Aorta (tissue), 5 donors: ENCODE measurements at regions not wholly inside any gene's neighbourhood (a gene's known extent, or its start where the extent isn't known, plus 50 kb on each side); places are given as distances from the start of the nearest gene placed in this dataset.
"Not testable (repeated sequence)": the region's sequence is repeated elsewhere in the genome, so short reads cannot be mapped to it uniquely, and the experiment has no call there.

Source experiments
- ATAC-seq: fragments of 200-7000 bp; cut with Tn5 transposase; one replicate; pipeline ENCODE4 v1.9.1; 2022; ENCODE audit warnings: moderate library complexity; ENCODE audit not compliant: low FRiP score
- DNase-seq, 2 donors: peaks; one replicate each; pipeline ENCODE4 v3.0.0-alpha.2; 2020
- H3K27ac ChIP-seq, 2 donors: one replicate each; pipeline ENCODE4 v1.5.1; 2013; ENCODE audit warnings: low read length in 2 of 2, mild to moderate bottlenecking in 2 of 2, moderate library complexity in 2 of 2, control low read depth in 1 of 2, inconsistent platforms in 1 of 2, low read depth in 1 of 2
- H3K27me3 ChIP-seq, 2 donors: one replicate each; pipeline ENCODE4 v1.6.1; 2013; ENCODE audit warnings: control low read depth in 1 of 2, low read length in 1 of 2, mild to moderate bottlenecking in 1 of 2, moderate library complexity in 1 of 2; ENCODE audit not compliant: insufficient read depth in 2 of 2, control insufficient read depth in 1 of 2
- H3K36me3 ChIP-seq, 2 donors: one replicate each; pipeline ENCODE4 v1.6.1; 2013; ENCODE audit warnings: control low read depth in 1 of 2, low read length in 1 of 2, mild to moderate bottlenecking in 1 of 2; ENCODE audit not compliant: insufficient read depth in 2 of 2, control insufficient read depth in 1 of 2
- H3K4me1 ChIP-seq, 2 donors: one replicate each; pipeline ENCODE4 v1.6.1; 2013; ENCODE audit warnings: low read length in 2 of 2, control low read depth in 1 of 2, mild to moderate bottlenecking in 1 of 2, moderate library complexity in 1 of 2; ENCODE audit not compliant: insufficient read depth in 2 of 2, control insufficient read depth in 1 of 2
- H3K4me3 ChIP-seq, 2 donors: one replicate each; pipeline ENCODE4 v1.5.1; 2013; ENCODE audit warnings: low read length in 2 of 2, control low read depth in 1 of 2, mild to moderate bottlenecking in 1 of 2
- H3K9me3 ChIP-seq: one replicate; pipeline ENCODE4 v1.6.1; 2013; ENCODE audit warnings: mild to moderate bottlenecking, low read length; ENCODE audit not compliant: control insufficient read depth
- WGBS, 2 donors: extraction: QIAGEN DNeasy Blood & Tissue Kit; methylation state at CpG; one replicate each; pipeline ENCODE4 v1.1.7; 2013; 5-methylcytosine and 5-hydroxymethylcytosine counted together
- intact Hi-C, 2 donors: fragments of 100-400 bp; cut with DNase I; formaldehyde crosslinking; loops; one replicate each; pipeline versions ENCODE4 v1.14.2 to v1.15.0; 2022
- donor health status: healthy with polysubstance abuse.
- donor health status: Bipolar disorder and iron deficiency.
- donor health status: DM: no; HTN: no; CAD: no.
- donor health status: DM: no; HTN: no; CAD: no.
- donor health status: DM: yes; HTN: yes; CAD: no.

DNA sequence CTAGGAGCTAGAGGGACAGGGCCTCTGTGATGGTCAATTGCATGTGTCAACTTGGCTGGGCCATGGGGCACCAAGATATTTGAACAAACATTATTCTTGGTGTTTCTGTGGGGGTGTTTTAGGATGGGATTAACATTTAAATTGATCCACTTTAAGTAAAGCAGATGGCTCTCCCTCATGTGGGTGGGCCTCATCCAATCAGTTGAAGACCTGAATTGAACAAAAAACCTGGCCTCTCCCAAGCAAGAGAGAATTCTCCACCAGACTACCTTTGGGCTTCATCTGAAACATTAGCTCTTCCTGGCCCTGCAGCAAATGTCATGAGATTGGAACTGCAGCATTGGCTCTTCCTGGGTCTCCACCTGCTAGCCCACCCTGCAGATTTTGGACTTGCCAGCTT lies 207.1 kb upstream of the ATP6AP2 start:
- no peak overlapping the region for H3K27ac ChIP-seq
- no peaks in the 10 kb centered on the region for H3K9me3 ChIP-seq
- intact Hi-C loops, result no loop called here
- H3K4me1 ChIP-seq, result no peaks in the 10 kb centered on the region
- no peak for DNase-seq
- no peaks in the 10 kb centered on the region for H3K27me3 ChIP-seq
- H3K36me3 ChIP-seq, result no peaks in the 10 kb centered on the region
- H3K4me3 ChIP-seq, result no peak overlapping the region
- ATAC-seq, result no peak

DNA sequence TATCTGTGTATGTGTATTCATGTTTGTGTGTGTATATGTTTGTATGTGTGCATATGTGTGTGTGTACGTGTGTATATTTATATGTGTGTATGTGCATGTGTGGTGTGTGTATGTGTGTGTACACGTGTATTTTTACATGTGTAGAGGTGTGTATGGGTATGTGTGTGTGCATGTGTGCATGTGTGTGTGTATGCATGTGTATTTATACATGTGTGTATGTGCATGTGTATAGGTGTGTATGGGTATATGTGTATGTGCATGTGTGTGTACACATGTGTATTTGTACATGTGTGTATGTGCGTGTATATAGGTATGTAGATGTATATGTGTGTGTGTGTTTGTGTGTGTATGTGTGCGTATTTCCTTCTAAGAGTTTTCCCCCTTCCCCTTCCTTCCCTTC lies 207.7 kb upstream of the ATP6AP2 start:
- H3K27me3 ChIP-seq, result no peaks in the 10 kb centered on the region

GRCh38 chrX:40371376-40371775 lies 209.4 kb upstream of the ATP6AP2 start:
- 72 to 92% methylated on average over 6 of the region's 6 CpGs for WGBS, 2 donors
- DNase-seq, result no peak
- Histone ChIP-seq H3K27ac (no peak overlapping the region), H3K27me3 (no peaks in the 10 kb centered on the region), H3K36me3 (no peaks in the 10 kb centered on the region), H3K4me3 (no peak overlapping the region), H3K4me1 (no peaks in the 10 kb centered on the region), H3K9me3 (no peaks in the 10 kb centered on the region)
- ATAC-seq, result no peak
- intact Hi-C loops, result no loop called here

More for the DNA sequence above, 207.7 kb upstream of the ATP6AP2 start:
- intact Hi-C loops, result no loop called here
- H3K9me3 ChIP-seq, result no peaks in the 10 kb centered on the region
- WGBS, 2 donors, result 89 to 95% methylated on average over 4 of the region's 4 CpGs
- DNase-seq (no peak), ATAC-seq (no peak)
- no peaks in the 10 kb centered on the region for H3K36me3 ChIP-seq
- H3K4me3 ChIP-seq, result no peak overlapping the region
- no peaks in the 10 kb centered on the region for H3K4me1 ChIP-seq
- H3K27ac ChIP-seq, result no peak overlapping the region

DNA sequence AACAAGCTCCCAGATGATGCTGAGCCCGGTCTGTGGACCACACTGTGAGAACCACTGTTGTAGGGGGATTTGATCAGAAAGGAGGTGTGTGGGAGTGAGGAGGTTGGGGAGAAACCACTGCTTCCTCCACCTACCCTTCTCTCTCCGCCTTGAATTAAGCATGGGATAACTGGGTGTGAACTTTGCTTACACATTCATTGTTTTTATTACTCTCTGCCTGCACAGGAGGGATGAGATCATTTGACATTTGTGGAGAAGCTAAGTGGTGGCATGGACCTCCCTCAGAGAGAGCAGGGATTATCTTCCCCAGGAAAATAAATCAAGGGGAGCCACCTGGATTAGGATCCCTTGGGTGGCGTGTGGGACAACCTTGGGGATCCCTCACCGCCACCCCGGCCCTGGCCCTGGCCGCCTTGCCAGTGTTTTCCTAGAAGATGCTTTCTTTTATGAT lies 212.1 kb upstream of the ATP6AP2 start:
- 77 to 88% methylated on average over 6 of the region's 6 CpGs for WGBS, 2 donors
- no peak for DNase-seq
- no peak overlapping the region for H3K27ac ChIP-seq
- no peak overlapping the region for H3K4me3 ChIP-seq
- no peak for ATAC-seq
- no peaks in the 10 kb centered on the region for H3K36me3 ChIP-seq
- no peaks in the 10 kb centered on the region for H3K27me3 ChIP-seq
- intact Hi-C loops, result no loop called here
- H3K9me3 ChIP-seq, result no peaks in the 10 kb centered on the region
- H3K4me1 ChIP-seq, result no peaks in the 10 kb centered on the region

GRCh38 chrX:40366661-40367060 lies 214.1 kb upstream of the ATP6AP2 start:
- 73% methylated on average over 3 of the region's 3 CpGs for WGBS, 2 donors
- no peaks in the 10 kb centered on the region for H3K36me3 ChIP-seq
- H3K27me3 ChIP-seq, result no peaks in the 10 kb centered on the region
- no peaks in the 10 kb centered on the region for H3K4me1 ChIP-seq
- DNase-seq (no peak), ATAC-seq (no peak)
- no peak overlapping the region for H3K4me3 ChIP-seq
- H3K27ac ChIP-seq, result no peak overlapping the region
- no peaks in the 10 kb centered on the region for H3K9me3 ChIP-seq
- intact Hi-C loops, result no loop called here

GRCh38 chrX:40362291-40362690 lies 218.5 kb upstream of the ATP6AP2 start:
- 89 to 95% methylated on average over 14 of the region's 14 CpGs for WGBS, 2 donors
- intact Hi-C loops, DNase-seq, H3K4me1 ChIP-seq, H3K36me3 ChIP-seq, H3K27ac ChIP-seq, H3K9me3 ChIP-seq, H3K27me3 ChIP-seq, H3K4me3 ChIP-seq, ATAC-seq: not testable (repeated sequence)

DNA sequence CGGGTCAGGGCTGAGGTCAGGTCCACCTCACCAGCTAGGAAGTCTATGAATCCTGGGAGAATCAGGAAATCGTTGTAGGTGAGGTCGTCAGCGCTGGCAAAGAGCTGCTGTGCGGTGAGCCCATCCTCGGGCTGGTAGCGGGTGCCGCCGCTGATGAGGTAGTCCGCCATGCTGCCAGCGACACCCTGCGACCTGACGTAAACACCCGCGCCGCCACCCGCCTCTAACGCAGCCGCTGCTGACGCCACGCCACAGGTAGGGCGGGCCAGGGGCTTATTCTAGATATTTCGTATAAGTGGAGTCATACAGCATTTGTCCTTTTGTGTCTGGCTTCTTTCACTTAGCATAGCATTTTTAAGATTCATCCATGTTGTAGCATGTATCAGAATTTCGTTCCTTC lies 220.2 kb upstream of the ATP6AP2 start:
- Histone ChIP-seq H3K27me3 (no peaks in the 10 kb centered on the region), H3K9me3 (no peaks in the 10 kb centered on the region), H3K36me3 (no peaks in the 10 kb centered on the region), H3K4me3 (no peak overlapping the region), H3K27ac (no peak overlapping the region), H3K4me1 (no peaks in the 10 kb centered on the region)
- DNase-seq, result no peak
- 92 to 98% methylated on average over 24 of the region's 24 CpGs for WGBS, 2 donors
- intact Hi-C loops, result no loop called here
- no peak for ATAC-seq

DNA sequence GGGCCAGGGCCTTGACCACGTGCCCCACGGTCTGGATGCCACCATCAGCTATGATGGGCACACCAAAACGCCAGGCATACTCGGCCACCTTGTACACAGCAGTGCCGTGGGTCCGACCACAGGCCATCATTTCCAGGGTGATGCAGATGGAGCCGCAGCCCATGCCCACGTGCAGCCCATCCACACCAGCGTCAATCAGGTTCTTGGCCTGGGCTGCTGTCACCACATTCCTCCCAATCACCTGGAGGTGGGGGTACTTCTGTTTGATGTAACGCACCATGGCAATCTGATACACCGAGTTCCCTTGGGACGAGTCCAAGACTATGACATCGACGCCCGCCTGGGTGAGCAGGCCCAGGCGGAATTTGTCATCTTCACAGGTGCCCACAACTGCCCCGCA lies 221.2 kb upstream of the ATP6AP2 start:
- Histone ChIP-seq H3K4me3 (no peak overlapping the region), H3K36me3 (no peaks in the 10 kb centered on the region), H3K27ac (no peak overlapping the region), H3K27me3 (no peaks in the 10 kb centered on the region), H3K4me1 (no peaks in the 10 kb centered on the region), H3K9me3 (no peaks in the 10 kb centered on the region)
- intact Hi-C loops, result no loop called here
- 96% methylated on average over 17 of the region's 17 CpGs for WGBS, 2 donors
- ATAC-seq (no peak), DNase-seq (no peak)

DNA sequence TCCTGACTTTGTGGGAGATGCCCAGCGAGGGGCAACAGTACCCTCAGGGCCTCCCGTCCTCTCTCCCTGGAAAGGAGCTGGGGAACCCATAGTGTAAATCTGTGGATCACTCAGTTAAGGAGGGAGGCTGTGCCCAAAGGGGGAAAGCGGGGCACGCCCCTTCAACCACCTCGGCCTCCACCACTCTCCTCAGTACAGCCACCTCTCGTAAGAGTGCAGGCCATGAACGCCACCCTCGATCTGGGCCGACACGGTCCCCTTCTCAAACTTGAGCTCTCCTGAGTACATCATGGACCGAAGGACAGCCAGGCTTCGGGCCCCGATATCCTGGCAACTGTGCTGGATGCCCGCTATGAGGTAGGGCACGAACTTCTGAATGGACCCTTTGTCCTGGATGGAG lies 221.8 kb upstream of the ATP6AP2 start:
- Histone ChIP-seq H3K36me3 (no peaks in the 10 kb centered on the region), H3K4me3 (no peak overlapping the region), H3K27me3 (no peaks in the 10 kb centered on the region), H3K27ac (no peak overlapping the region), H3K4me1 (no peaks in the 10 kb centered on the region), H3K9me3 (no peaks in the 10 kb centered on the region)
- ATAC-seq (peak; percentile 29), DNase-seq (no peak)
- 88 to 97% methylated on average over 14 to 15 of the region's 15 CpGs for WGBS, 2 donors
- intact Hi-C loops, result no loop called here
